ENCODE measurements at regions not wholly inside any gene's neighbourhood (a gene's known extent, or its start where the extent isn't known, plus 50 kb on each side); places are given as distances from the start of the nearest gene placed in this dataset.

- DNase-seq (no peak), ATAC-seq (ENCODE audit: low read depth) (no peak)
- Histone ChIP-seq H3K9ac (ENCODE audit: low read depth, low read length) (no peak overlapping the region), H2AK9ac (replicated peaks; ENCODE audit: low read depth, low read length, poor library complexity) (no peak overlapping the region), H4K91ac (ENCODE audit: insufficient read depth, low read depth, low read length) (no peak overlapping the region), H3K18ac (ENCODE audit: low read depth, low read length) (no peak overlapping the region), H4K20me1 (ENCODE audit: insufficient read depth, low read length) (no peaks in the 10 kb centered on the region), H2AFZ (replicated peaks; ENCODE audit: low read length, poor library complexity) (no peak overlapping the region), H4K8ac (ENCODE audit: low read depth in 2 of 2, low read length in 2 of 2) (no peak overlapping the region), H3K23ac (ENCODE audit: low read depth, low read length) (no peak overlapping the region), H3K4me3 (ENCODE audit: insufficient read depth, low read depth, low read length) (no peak overlapping the region), H3K9me1 (ENCODE audit: insufficient read depth, low read length) (no peaks in the 10 kb centered on the region), H3K4ac (ENCODE audit: low read depth, low read length) (no peak overlapping the region), H4K5ac (ENCODE audit: low read depth, low read length) (no peak overlapping the region), H2BK20ac (ENCODE audit: low read depth, low read length) (no peak overlapping the region), H3K14ac (replicated peaks; ENCODE audit: low read depth, low read length) (no peak overlapping the region), H3K4me1 (ENCODE audit: control insufficient read depth, insufficient read depth, low read length) (no peaks in the 10 kb centered on the region), H3K4me2 (ENCODE audit: low read depth, low read length) (no peak overlapping the region), H3K79me1 (ENCODE audit: low read depth in 1 of 2, low read length in 2 of 2) (no peaks in the 10 kb centered on the region), H2AK5ac (ENCODE audit: low read depth, low read length) (no peak overlapping the region), H2BK5ac (ENCODE audit: low read depth, low read length, poor library complexity, severe bottlenecking) (no peak overlapping the region), H3K56ac (ENCODE audit: extremely low read depth, insufficient read depth, low read length) (no peak overlapping the region), H2BK15ac (ENCODE audit: low read depth, low read length) (no peak overlapping the region), H3K36me3 (ENCODE audit: control insufficient read depth, insufficient read depth, low read length) (no peaks in the 10 kb centered on the region), H3K9me3 (ENCODE audit: control insufficient read depth, insufficient read depth, low read length) (no peaks in the 10 kb centered on the region), H2BK120ac (ENCODE audit: low read depth, low read length) (no peak overlapping the region), H3K27ac (ENCODE audit: insufficient read depth, low read length) (no peak overlapping the region), H3K27me3 (ENCODE audit: control insufficient read depth, insufficient read depth, low read length) (no peaks in the 10 kb centered on the region; the same call in 1 of the 2 replicates)
- POLR2A ChIA-PET (ENCODE audit: unreplicated experiment), result no interaction called here
- intact Hi-C loops (cut with micrococcal nuclease), result no loop called here
- 90% methylated on average over 2 of the region's 13 CpGs; no CpG with 5 or more reads in 1 of the 2 experiments for WGBS, 2 experiments (ENCODE audit: extremely low coverage in 2 of 2, insufficient read length in 1 of 2)
- in situ Hi-C loops (cut with MboI; ENCODE audit: low sequenced_read_pairs), result no loop called here
- CTCF ChIA-PET, result no interaction called here
- BruUV-seq (replicated peaks), result no TSS peak
- TF ChIP-seq RFX5 (IDR thresholded peaks at IDR 0.05; ENCODE audit: low read depth, low read length), result no peak
- TF ChIP-seq RAD21 (IDR thresholded peaks at IDR 0.05; ENCODE audit: low read length), result no peak
- TF ChIP-seq, protein P1, sequence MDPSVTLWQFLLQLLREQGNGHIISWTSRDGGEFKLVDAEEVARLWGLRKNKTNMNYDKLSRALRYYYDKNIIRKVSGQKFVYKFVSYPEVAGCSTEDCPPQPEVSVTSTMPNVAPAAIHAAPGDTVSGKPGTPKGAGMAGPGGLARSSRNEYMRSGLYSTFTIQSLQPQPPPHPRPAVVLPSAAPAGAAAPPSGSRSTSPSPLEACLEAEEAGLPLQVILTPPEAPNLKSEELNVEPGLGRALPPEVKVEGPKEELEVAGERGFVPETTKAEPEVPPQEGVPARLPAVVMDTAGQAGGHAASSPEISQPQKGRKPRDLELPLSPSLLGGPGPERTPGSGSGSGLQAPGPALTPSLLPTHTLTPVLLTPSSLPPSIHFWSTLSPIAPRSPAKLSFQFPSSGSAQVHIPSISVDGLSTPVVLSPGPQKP (IDR thresholded peaks at IDR 0.05; ENCODE audit: borderline replicate concordance, low read depth, low read length), result no peak
- no peak for TF ChIP-seq MAZ (IDR thresholded peaks at IDR 0.05; ENCODE audit: borderline replicate concordance, low read depth, low read length)
- TF ChIP-seq MAFK (IDR thresholded peaks at IDR 0.05; ENCODE audit: low read depth, low read length), result peak; percentile 57
- no peak for TF ChIP-seq SMC3 (IDR thresholded peaks at IDR 0.05; ENCODE audit: low read depth, low read length)
- TF ChIP-seq CTCF (conservative IDR thresholded peaks at IDR 0.05; ENCODE audit: low read depth, low read length), result no peak
- dilution Hi-C loops (cut with HindIII; ENCODE audit: low sequenced_read_pairs, unreplicated experiment), result no loop called here
Measured at GRCh38 chr6:168999392-168999791, 254.3 kb downstream of the THBS2 start.
